Tibial nerve (tissue), 4 donors: ENCODE measurements at regions not wholly inside any gene's neighbourhood (a gene's known extent, or its start where the extent isn't known, plus 50 kb on each side); places are given as distances from the start of the nearest gene placed in this dataset.

Experiments
- DNase-seq, 2 donors: peaks; one replicate each; pipeline ENCODE4 v3.0.0-alpha.2; 2019; ENCODE audit warnings: low spot score in 2 of 2
- H3K27ac ChIP-seq, 4 donors: fragments of 200-600 bp; sonication (generic) in 3 of 4; one replicate each; pipeline ENCODE4 v1.5.1; 2017 to 2019; ENCODE audit warnings: mild to moderate bottlenecking in 1 of 4
- H3K27me3 ChIP-seq, 2 donors: fragments of 200-600 bp; sonication (generic) in 1 of 2; one replicate each; pipeline versions ENCODE4 v1.5.1 to v1.6.0; 2017 to 2019
- H3K36me3 ChIP-seq, 3 donors: fragments of 200-600 bp; sonication (generic); one replicate each; pipeline ENCODE4 v1.5.1; 2018 to 2019
- H3K4me1 ChIP-seq, 4 donors: fragments of 200-600 bp; sonication (generic) in 3 of 4; one replicate each; pipeline ENCODE4 v1.5.1; 2017 to 2019
- H3K4me3 ChIP-seq, 4 donors: fragments of 200-600 bp; sonication (generic) in 3 of 4; one replicate each; pipeline ENCODE4 v1.5.1; 2017 to 2019; ENCODE audit warnings: mild to moderate bottlenecking in 1 of 4, moderate library complexity in 1 of 4
- H3K9me3 ChIP-seq, 4 donors: fragments of 200-600 bp; sonication (generic) in 3 of 4; one replicate each; pipeline ENCODE4 v1.5.1; 2017 to 2019
- CTCF ChIP-seq, 5 experiments: fragments of 200-600 bp in 3 of 5; fragments of 450-650 bp in 2 of 5; sonication (generic) in 3 of 5; IDR thresholded peaks; one replicate each; pipeline ENCODE4 v1.5.1; 2016 to 2019; ENCODE audit warnings: antibody characterized with exemption in 5 of 5, mild to moderate bottlenecking in 3 of 5, moderate library complexity in 2 of 5
- EP300 ChIP-seq, 2 donors: sonication (generic); formaldehyde crosslinking; IDR thresholded peaks; one replicate each; pipeline ENCODE4 v1.6.1; 2017; ENCODE audit warnings: antibody characterized with exemption in 2 of 2, mild to moderate bottlenecking in 1 of 2
- POLR2A ChIP-seq, 2 donors: fragments of 450-650 bp; IDR thresholded peaks; one replicate each; pipeline ENCODE4 v1.6.1; 2017; ENCODE audit warnings: antibody characterized with exemption in 2 of 2, mild to moderate bottlenecking in 2 of 2, moderate library complexity in 2 of 2
- WGBS, 2 donors: methylation state at CpG; one replicate each; pipeline ENCODE4 v1.1.5; 2018; 5-methylcytosine and 5-hydroxymethylcytosine counted together

GRCh38 chr11:13160346-13160745, 117.2 kb upstream of the BMAL1 start:
- H3K4me3 ChIP-seq: no peak overlapping the region
- no peaks in the 10 kb centered on the region for H3K36me3 ChIP-seq
- no peaks in the 10 kb centered on the region for H3K4me1 ChIP-seq
- H3K9me3 ChIP-seq: peaks cover 0 to 7% (median 0%) of the 10 kb centered on the region in 4 donors
- WGBS, 2 donors: 63 to 66% methylated on average over 7 of the region's 7 CpGs
- DNase-seq: no peak
- H3K27me3 ChIP-seq: no peaks in the 10 kb centered on the region
- no peak overlapping the region for H3K27ac ChIP-seq
- TF ChIP-seq POLR2A (IDR thresholded peaks at IDR 0.05) (no peak), EP300 (IDR thresholded peaks at IDR 0.05) (no peak), CTCF (IDR thresholded peaks at IDR 0.05) (no peak)

- no peak for TF ChIP-seq CTCF (IDR thresholded peaks at IDR 0.05)
- no peaks in the 10 kb centered on the region for H3K36me3 ChIP-seq
- 59 to 69% methylated on average over 4 of the region's 4 CpGs for WGBS, 2 donors
- no peak overlapping the region for H3K4me3 ChIP-seq
- no peaks in the 10 kb centered on the region for H3K4me1 ChIP-seq
- no peaks in the 10 kb centered on the region for H3K27me3 ChIP-seq
- no peak overlapping the region for H3K27ac ChIP-seq
- DNase-seq: no peak
- peaks cover 0 to 3% (median 0%) of the 10 kb centered on the region in 4 donors for H3K9me3 ChIP-seq
These were observed 116.8 kb upstream of the BMAL1 start for GRCh38 chr11:13160806-13161205.

- H3K27me3 ChIP-seq: no peaks in the 10 kb centered on the region
- no peak overlapping the region for H3K4me3 ChIP-seq
- peaks cover 0 to 3% (median 0%) of the 10 kb centered on the region in 4 donors for H3K4me1 ChIP-seq
- no peak overlapping the region for H3K27ac ChIP-seq
- TF ChIP-seq CTCF (IDR thresholded peaks at IDR 0.05): no peak
- no peak for TF ChIP-seq EP300 (IDR thresholded peaks at IDR 0.05)
- no peak for TF ChIP-seq POLR2A (IDR thresholded peaks at IDR 0.05)
- no peaks in the 10 kb centered on the region for H3K9me3 ChIP-seq
- WGBS, 2 donors: 46 to 49% methylated on average over 2 of the region's 2 CpGs
- no peak for DNase-seq
- no peaks in the 10 kb centered on the region for H3K36me3 ChIP-seq
These were observed 114.4 kb upstream of the BMAL1 start for GRCh38 chr11:13163158-13163557.

GRCh38 chr11:13166036-13166435, 111.6 kb upstream of the BMAL1 start:
- no peaks in the 10 kb centered on the region for H3K36me3 ChIP-seq
- 89 to 100% methylated on average over 1 of the region's 1 CpG for WGBS, 2 donors
- TF ChIP-seq POLR2A (IDR thresholded peaks at IDR 0.05): no peak
- TF ChIP-seq CTCF (IDR thresholded peaks at IDR 0.05): no peak
- TF ChIP-seq EP300 (IDR thresholded peaks at IDR 0.05): no peak
- no peak overlapping the region for H3K4me3 ChIP-seq
- no peaks in the 10 kb centered on the region for H3K9me3 ChIP-seq
- peaks cover 0 to 8% (median 3%) of the 10 kb centered on the region in 4 donors for H3K4me1 ChIP-seq
- H3K27me3 ChIP-seq: no peaks in the 10 kb centered on the region
- no peak overlapping the region for H3K27ac ChIP-seq
- no peak for DNase-seq

- DNase-seq: no peak
- Histone ChIP-seq H3K27me3 (no peaks in the 10 kb centered on the region), H3K36me3 (no peaks in the 10 kb centered on the region), H3K4me1 (peaks cover 0 to 8% (median 3%) of the 10 kb centered on the region in 4 donors), H3K4me3 (no peak overlapping the region), H3K27ac (no peak overlapping the region), H3K9me3 (no peaks in the 10 kb centered on the region)
- TF ChIP-seq CTCF (IDR thresholded peaks at IDR 0.05) (no peak), POLR2A (IDR thresholded peaks at IDR 0.05) (no peak), EP300 (IDR thresholded peaks at IDR 0.05) (no peak)
- 66% methylated on average over 4 of the region's 4 CpGs for WGBS, 2 donors
These were observed 109.3 kb upstream of the BMAL1 start for GRCh38 chr11:13168271-13168670.
